22Rv1 (cell line): ENCODE measurements at regions not wholly inside any gene's neighbourhood (a gene's known extent, or its start where the extent isn't known, plus 50 kb on each side); places are given as distances from the start of the nearest gene placed in this dataset.
A peak's percentile ranks its signal among the peaks of the same experiment; 100 is the strongest.

Source experiments
- H3K27ac ChIP-seq: fragments of 450-650 bp; 2 replicates; pipeline ENCODE4 v1.5.1; 2017
- ZFX ChIP-seq: fragments of 450-650 bp; IDR thresholded peaks from 2 replicates; pipeline ENCODE4 v1.6.1; 2017; ENCODE audit warnings: antibody characterized with exemption, borderline replicate concordance
- TF ChIP-seq, protein P1 (sequence below): fragments of 450-650 bp; IDR thresholded peaks from 2 replicates; pipeline ENCODE4 v1.5.1; 2017; ENCODE audit warnings: mild to moderate bottlenecking

DNA sequence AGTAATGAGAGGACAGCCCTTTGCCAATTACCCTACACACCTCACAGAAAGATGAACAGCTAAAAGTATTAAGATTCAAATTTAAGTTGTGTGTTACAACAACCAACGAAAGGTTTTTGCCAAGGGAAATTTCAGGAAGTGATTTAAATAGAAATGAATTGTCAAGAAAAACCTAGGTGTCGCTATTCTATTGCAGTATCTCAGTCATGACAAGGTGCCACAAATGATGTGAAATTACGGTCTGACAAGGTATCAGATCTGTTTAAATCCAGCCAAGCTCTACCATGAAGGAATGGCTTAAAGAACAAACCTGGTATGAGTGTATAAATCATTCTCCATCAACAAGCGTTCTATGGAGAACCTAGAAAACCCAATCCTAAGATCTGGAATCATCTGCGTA lies 189.7 kb downstream of the ATPSCKMT start:
- no peak for TF ChIP-seq ZFX
- TF ChIP-seq, protein P1, sequence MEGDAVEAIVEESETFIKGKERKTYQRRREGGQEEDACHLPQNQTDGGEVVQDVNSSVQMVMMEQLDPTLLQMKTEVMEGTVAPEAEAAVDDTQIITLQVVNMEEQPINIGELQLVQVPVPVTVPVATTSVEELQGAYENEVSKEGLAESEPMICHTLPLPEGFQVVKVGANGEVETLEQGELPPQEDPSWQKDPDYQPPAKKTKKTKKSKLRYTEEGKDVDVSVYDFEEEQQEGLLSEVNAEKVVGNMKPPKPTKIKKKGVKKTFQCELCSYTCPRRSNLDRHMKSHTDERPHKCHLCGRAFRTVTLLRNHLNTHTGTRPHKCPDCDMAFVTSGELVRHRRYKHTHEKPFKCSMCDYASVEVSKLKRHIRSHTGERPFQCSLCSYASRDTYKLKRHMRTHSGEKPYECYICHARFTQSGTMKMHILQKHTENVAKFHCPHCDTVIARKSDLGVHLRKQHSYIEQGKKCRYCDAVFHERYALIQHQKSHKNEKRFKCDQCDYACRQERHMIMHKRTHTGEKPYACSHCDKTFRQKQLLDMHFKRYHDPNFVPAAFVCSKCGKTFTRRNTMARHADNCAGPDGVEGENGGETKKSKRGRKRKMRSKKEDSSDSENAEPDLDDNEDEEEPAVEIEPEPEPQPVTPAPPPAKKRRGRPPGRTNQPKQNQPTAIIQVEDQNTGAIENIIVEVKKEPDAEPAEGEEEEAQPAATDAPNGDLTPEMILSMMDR, result peak; percentile 41
- H3K27ac ChIP-seq, result no peak overlapping the region

DNA sequence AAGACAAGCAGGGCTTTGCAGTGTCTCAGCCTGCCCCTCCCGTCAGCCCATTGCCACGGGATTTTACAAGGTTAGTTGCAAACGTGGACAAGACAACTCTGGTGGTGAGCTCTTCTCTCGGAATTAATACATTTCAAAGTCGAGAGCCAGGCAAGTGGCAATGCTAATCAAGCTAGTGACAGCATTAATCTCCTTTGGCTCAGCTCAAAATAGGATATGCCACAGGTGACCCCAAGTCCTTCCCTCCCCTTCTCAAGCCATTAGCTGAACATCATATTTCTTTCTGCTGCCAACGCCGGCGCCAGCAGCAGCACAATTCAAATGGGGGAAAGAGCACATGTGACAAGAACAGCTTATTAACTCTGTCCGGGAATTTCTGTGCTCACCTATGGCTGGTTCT lies 190.1 kb downstream of the ATPSCKMT start:
- TF ChIP-seq, protein P1, result no peak
- TF ChIP-seq ZFX, result no peak
- no peak overlapping the region for H3K27ac ChIP-seq

DNA sequence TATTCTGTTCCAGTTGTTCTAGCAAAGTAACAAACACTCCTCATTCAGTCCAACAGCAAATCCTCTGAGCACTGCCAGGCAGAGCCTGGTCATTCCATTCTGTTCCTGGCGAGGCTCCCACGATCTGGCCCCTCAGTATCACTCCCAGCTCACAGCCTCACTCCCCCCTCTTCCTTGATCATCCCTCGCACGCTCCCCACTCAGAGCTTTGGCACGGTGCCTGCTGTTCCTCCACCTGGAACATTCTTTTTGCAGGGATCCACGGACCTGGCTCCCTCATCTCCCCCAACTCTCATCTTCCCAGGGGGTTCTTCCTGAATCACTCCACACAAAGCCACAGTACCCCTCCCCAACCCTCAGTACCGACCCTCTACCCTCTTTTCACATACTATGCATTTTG lies 192.3 kb downstream of the ATPSCKMT start:
- no peak for TF ChIP-seq ZFX
- TF ChIP-seq, protein P1, result no peak
- no peak overlapping the region for H3K27ac ChIP-seq

DNA sequence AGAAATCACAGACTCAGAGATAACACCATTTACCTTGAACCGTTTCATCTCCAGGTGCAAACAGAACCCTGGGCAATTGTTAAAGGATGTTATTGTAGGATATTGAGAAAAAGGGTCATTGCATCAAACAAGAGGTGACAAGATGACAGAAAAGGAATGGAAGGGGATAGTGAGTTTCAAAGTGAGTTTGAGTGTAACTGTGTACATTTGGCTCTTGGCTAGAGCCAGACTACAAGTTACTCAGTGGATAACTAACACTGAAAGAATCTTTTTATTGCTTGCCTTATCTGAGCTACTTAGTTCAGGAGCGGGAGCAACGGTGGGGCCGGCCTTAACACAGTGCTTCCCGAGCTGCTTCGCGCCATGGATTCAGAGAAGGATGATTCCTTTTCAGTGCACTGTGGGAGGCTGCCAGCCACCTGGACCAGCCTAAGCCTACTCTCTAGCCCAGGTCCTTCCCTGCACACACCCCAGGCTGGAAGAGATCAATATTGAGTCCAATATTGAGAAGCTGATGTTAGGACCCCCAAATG lies 193.4 kb downstream of the ATPSCKMT start:
- TF ChIP-seq, protein P1, result no peak
- TF ChIP-seq ZFX, result no peak
- no peak overlapping the region for H3K27ac ChIP-seq

DNA sequence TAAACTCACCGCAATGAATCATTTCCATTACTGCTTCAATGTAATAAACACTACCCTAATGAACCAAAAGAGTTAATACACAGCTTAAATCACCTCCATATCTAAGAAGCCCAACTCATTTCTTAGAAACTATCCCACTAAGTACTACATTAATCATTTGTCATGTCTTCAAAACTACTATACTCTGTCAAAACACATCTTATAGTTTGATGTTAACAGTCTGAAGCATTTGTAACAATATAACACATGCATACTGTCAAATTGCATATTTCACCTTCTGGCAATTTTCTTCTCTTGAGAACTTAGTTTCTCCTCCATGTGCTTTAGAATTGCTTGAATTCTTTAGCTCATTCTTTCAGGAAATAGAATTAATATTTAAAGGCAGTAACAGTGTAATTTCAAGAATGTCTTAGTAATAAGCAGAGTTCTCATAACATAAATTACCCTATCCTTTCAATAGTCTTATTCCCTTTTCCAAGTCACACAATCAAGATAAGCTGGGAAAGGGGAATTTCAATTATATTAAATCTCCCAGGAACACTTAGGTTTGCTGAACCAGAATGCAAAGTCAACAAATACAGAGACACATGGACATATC lies 199.7 kb downstream of the ATPSCKMT start:
- H3K27ac ChIP-seq, result no peak overlapping the region
- TF ChIP-seq ZFX, result no peak
- TF ChIP-seq, protein P1, result no peak

DNA sequence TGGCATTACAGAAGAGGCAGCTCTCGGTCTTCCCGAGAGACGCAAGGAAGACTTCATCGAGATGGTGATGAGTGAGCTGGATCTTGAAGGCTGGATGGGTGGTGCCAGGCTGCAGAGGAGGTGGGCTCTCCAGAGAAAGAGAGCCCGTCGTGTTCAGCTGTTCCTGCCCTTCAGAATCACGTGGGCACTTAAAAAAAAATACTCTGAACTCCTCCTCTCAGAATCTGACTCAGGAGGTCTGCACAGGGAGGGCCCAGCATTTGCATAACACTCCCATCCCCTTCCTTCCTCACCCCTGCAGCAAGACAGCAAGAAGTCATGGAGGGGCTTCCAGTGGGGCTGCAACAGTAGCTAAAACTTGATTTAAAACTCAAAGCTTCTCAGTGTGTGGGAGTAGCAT lies 203.0 kb downstream of the ATPSCKMT start:
- TF ChIP-seq ZFX, result no peak
- TF ChIP-seq, protein P1, result no peak
- H3K27ac ChIP-seq, result no peak overlapping the region

DNA sequence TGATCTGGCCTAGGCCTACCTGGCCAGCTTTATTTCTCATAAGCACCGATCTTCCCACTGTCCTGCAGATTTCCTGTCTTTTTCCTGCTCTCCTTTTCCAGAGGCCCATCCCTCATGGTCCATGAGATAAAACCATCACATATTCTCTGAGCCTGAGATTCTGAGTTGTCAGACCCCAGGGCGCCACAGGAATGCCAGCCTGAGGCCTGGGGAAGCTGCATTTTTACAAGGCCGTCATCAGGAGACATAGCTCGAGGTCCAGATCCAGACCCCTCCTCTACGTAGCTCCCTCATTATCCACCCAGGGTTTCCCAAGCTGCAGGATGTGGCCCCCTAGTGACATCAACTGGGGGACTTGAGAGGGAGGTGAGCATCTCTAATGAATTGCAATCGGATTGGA lies 204.3 kb downstream of the ATPSCKMT start:
- TF ChIP-seq, protein P1, result no peak
- TF ChIP-seq ZFX, result no peak
- H3K27ac ChIP-seq, result no peak overlapping the region
